Dendritic cell treated with granulocyte-macrophage colony-stimulating factor and Interleukin-4, amounts not matched to agents 40 ng/mL and 50 ng/mL, for 4 days (primary cell): ENCODE measurements at regions not wholly inside any gene's neighbourhood (a gene's known extent, or its start where the extent isn't known, plus 50 kb on each side); places are given as distances from the start of the nearest gene placed in this dataset.

Experiments used
- H3K27ac Mint-ChIP-seq: one replicate; pipeline ENCODE4 v1.8.0; 2022; ENCODE audit warnings: mild to moderate bottlenecking, mixed read lengths
- H3K27me3 Mint-ChIP-seq: one replicate; pipeline ENCODE4 v1.8.0; 2022; ENCODE audit warnings: mild to moderate bottlenecking, mixed read lengths
- H3K36me3 Mint-ChIP-seq: one replicate; pipeline ENCODE4 v1.8.0; 2022; ENCODE audit warnings: low read depth, mixed read lengths
- H3K4me1 Mint-ChIP-seq: one replicate; pipeline ENCODE4 v1.8.0; 2022; ENCODE audit warnings: low read depth, mixed read lengths
- H3K4me3 Mint-ChIP-seq: one replicate; pipeline ENCODE4 v1.8.0; 2022; ENCODE audit warnings: mild to moderate bottlenecking, moderate library complexity, mixed read lengths
- H3K9me3 Mint-ChIP-seq: one replicate; pipeline ENCODE4 v1.8.0; 2022; ENCODE audit warnings: mixed read lengths
- intact Hi-C: fragments of 100-400 bp; cut with micrococcal nuclease; formaldehyde crosslinking; loops from one replicate; pipeline ENCODE4 v1.15.0; 2022

GRCh38 chr20:56859801-56860261 lies 230.7 kb downstream of the TFAP2C start:
- no peak overlapping the region for H3K27ac Mint-ChIP-seq
- no peaks in the 10 kb centered on the region for H3K36me3 Mint-ChIP-seq
- H3K4me3 Mint-ChIP-seq: no peak overlapping the region
- intact Hi-C loops: no loop called here
- H3K4me1 Mint-ChIP-seq: no peaks in the 10 kb centered on the region
- H3K27me3 Mint-ChIP-seq: peaks cover 29% of the 10 kb centered on the region
- no peaks in the 10 kb centered on the region for H3K9me3 Mint-ChIP-seq

- no peaks in the 10 kb centered on the region for H3K4me1 Mint-ChIP-seq
- no peak overlapping the region for H3K4me3 Mint-ChIP-seq
- intact Hi-C loops: no loop called here
- H3K36me3 Mint-ChIP-seq: no peaks in the 10 kb centered on the region
- H3K27me3 Mint-ChIP-seq: peaks cover 29% of the 10 kb centered on the region
- no peaks in the 10 kb centered on the region for H3K9me3 Mint-ChIP-seq
- H3K27ac Mint-ChIP-seq: no peak overlapping the region
These were observed 231.3 kb downstream of the TFAP2C start for GRCh38 chr20:56860413-56860812.

- H3K4me3 Mint-ChIP-seq: no peak overlapping the region
- H3K9me3 Mint-ChIP-seq: no peaks in the 10 kb centered on the region
- no peaks in the 10 kb centered on the region for H3K4me1 Mint-ChIP-seq
- H3K27me3 Mint-ChIP-seq: peaks cover 29% of the 10 kb centered on the region
- H3K27ac Mint-ChIP-seq: no peak overlapping the region
- intact Hi-C loops: no loop called here
- H3K36me3 Mint-ChIP-seq: no peaks in the 10 kb centered on the region
These were observed 232.5 kb downstream of the TFAP2C start for GRCh38 chr20:56861590-56861989.

- intact Hi-C loops: no loop called here
- no peak overlapping the region for H3K4me3 Mint-ChIP-seq
- no peaks in the 10 kb centered on the region for H3K9me3 Mint-ChIP-seq
- no peaks in the 10 kb centered on the region for H3K4me1 Mint-ChIP-seq
- no peak overlapping the region for H3K27ac Mint-ChIP-seq
- no peaks in the 10 kb centered on the region for H3K36me3 Mint-ChIP-seq
- peaks cover 22% of the 10 kb centered on the region for H3K27me3 Mint-ChIP-seq
These were observed 235.9 kb downstream of the TFAP2C start for GRCh38 chr20:56865055-56865454.

GRCh38 chr20:56867128-56867527 lies 238.0 kb downstream of the TFAP2C start:
- Mint-ChIP-seq H3K4me3 (no peak overlapping the region), H3K27ac (no peak overlapping the region), H3K36me3 (no peaks in the 10 kb centered on the region), H3K4me1 (no peaks in the 10 kb centered on the region), H3K27me3 (peaks cover 7% of the 10 kb centered on the region), H3K9me3 (no peaks in the 10 kb centered on the region)
- intact Hi-C loops: no loop called here

GRCh38 chr20:56868746-56869145 lies 239.6 kb downstream of the TFAP2C start:
- Mint-ChIP-seq H3K27me3 (peaks cover 2% of the 10 kb centered on the region), H3K9me3 (no peaks in the 10 kb centered on the region), H3K27ac (no peak overlapping the region), H3K4me3 (no peak overlapping the region), H3K36me3 (no peaks in the 10 kb centered on the region), H3K4me1 (no peaks in the 10 kb centered on the region)
- intact Hi-C loops: no loop called here

- H3K27ac Mint-ChIP-seq: no peak overlapping the region
- no peaks in the 10 kb centered on the region for H3K4me1 Mint-ChIP-seq
- H3K4me3 Mint-ChIP-seq: no peak overlapping the region
- H3K36me3 Mint-ChIP-seq: no peaks in the 10 kb centered on the region
- intact Hi-C loops: no loop called here
- no peaks in the 10 kb centered on the region for H3K9me3 Mint-ChIP-seq
- peaks cover 2% of the 10 kb centered on the region for H3K27me3 Mint-ChIP-seq
These were observed 241.2 kb downstream of the TFAP2C start for GRCh38 chr20:56870271-56870670.

- H3K4me3 Mint-ChIP-seq: no peak overlapping the region
- no peak overlapping the region for H3K27ac Mint-ChIP-seq
- no peaks in the 10 kb centered on the region for H3K36me3 Mint-ChIP-seq
- no peaks in the 10 kb centered on the region for H3K9me3 Mint-ChIP-seq
- intact Hi-C loops: no loop called here
- no peaks in the 10 kb centered on the region for H3K4me1 Mint-ChIP-seq
- H3K27me3 Mint-ChIP-seq: peaks cover 2% of the 10 kb centered on the region
These were observed 242.6 kb downstream of the TFAP2C start for GRCh38 chr20:56871691-56872090.

- intact Hi-C loops: no loop called here
- Mint-ChIP-seq H3K4me1 (no peaks in the 10 kb centered on the region), H3K27ac (no peak overlapping the region), H3K27me3 (peaks cover 1% of the 10 kb centered on the region), H3K9me3 (no peaks in the 10 kb centered on the region), H3K4me3 (no peak overlapping the region), H3K36me3 (no peaks in the 10 kb centered on the region)
These were observed 243.7 kb downstream of the TFAP2C start for GRCh38 chr20:56872620-56873458.

- peaks cover 3% of the 10 kb centered on the region for H3K27me3 Mint-ChIP-seq
These were observed 244.7 kb downstream of the TFAP2C start for GRCh38 chr20:56873836-56874235.

GRCh38 chr20:56875052-56875659 lies 246.1 kb downstream of the TFAP2C start:
- Mint-ChIP-seq H3K27me3 (peaks cover 3% of the 10 kb centered on the region), H3K4me3 (no peak overlapping the region), H3K9me3 (peaks cover 12% of the 10 kb centered on the region), H3K36me3 (no peaks in the 10 kb centered on the region), H3K4me1 (no peaks in the 10 kb centered on the region), H3K27ac (no peak overlapping the region)
- intact Hi-C loops: no loop called here

More at GRCh38 chr20:56873836-56874235, 244.7 kb downstream of the TFAP2C start:
- Mint-ChIP-seq H3K9me3 (peaks cover 9% of the 10 kb centered on the region), H3K36me3 (no peaks in the 10 kb centered on the region), H3K27ac (no peak overlapping the region), H3K4me3 (no peak overlapping the region), H3K4me1 (no peaks in the 10 kb centered on the region)
- intact Hi-C loops: no loop called here

- no peaks in the 10 kb centered on the region for H3K4me1 Mint-ChIP-seq
- H3K36me3 Mint-ChIP-seq: no peaks in the 10 kb centered on the region
- H3K27ac Mint-ChIP-seq: no peak overlapping the region
- H3K9me3 Mint-ChIP-seq: peaks cover 12% of the 10 kb centered on the region
- H3K27me3 Mint-ChIP-seq: peaks cover 3% of the 10 kb centered on the region
- no peak overlapping the region for H3K4me3 Mint-ChIP-seq
- intact Hi-C loops: no loop called here
These were observed 246.7 kb downstream of the TFAP2C start for GRCh38 chr20:56875803-56876202.

- H3K36me3 Mint-ChIP-seq: no peaks in the 10 kb centered on the region
- no peak overlapping the region for H3K4me3 Mint-ChIP-seq
- H3K4me1 Mint-ChIP-seq: no peaks in the 10 kb centered on the region
- H3K9me3 Mint-ChIP-seq: no peaks in the 10 kb centered on the region
- no peaks in the 10 kb centered on the region for H3K27me3 Mint-ChIP-seq
- intact Hi-C loops: no loop called here
- H3K27ac Mint-ChIP-seq: no peak overlapping the region
These were observed 256.4 kb downstream of the TFAP2C start for GRCh38 chr20:56885521-56885920.

- H3K27ac Mint-ChIP-seq: no peak overlapping the region
- intact Hi-C loops: no loop called here
- H3K4me3 Mint-ChIP-seq: no peak overlapping the region
- no peaks in the 10 kb centered on the region for H3K36me3 Mint-ChIP-seq
- H3K27me3 Mint-ChIP-seq: no peaks in the 10 kb centered on the region
- H3K9me3 Mint-ChIP-seq: no peaks in the 10 kb centered on the region
- no peaks in the 10 kb centered on the region for H3K4me1 Mint-ChIP-seq
These were observed 260.9 kb downstream of the TFAP2C start for GRCh38 chr20:56890011-56890410.
